Upper lobe of left lung (tissue), 6 donors: ENCODE measurements at regions not wholly inside any gene's neighbourhood (a gene's known extent, or its start where the extent isn't known, plus 50 kb on each side); places are given as distances from the start of the nearest gene placed in this dataset.
A peak's percentile ranks its signal among the peaks of the same experiment; 100 is the strongest.

Experiments
- ATAC-seq, 2 donors: fragments of 200-7000 bp; cut with Tn5 transposase; one replicate each; pipeline ENCODE4 v1.9.1; 2022; ENCODE audit warnings: mild to moderate bottlenecking in 2 of 2, moderate library complexity in 2 of 2; ENCODE audit not compliant: low FRiP score in 2 of 2
- DNase-seq, 2 donors: peaks; one replicate each; pipeline ENCODE4 v3.0.0-alpha.2; 2019 to 2020
- H3K27ac ChIP-seq, 4 donors: fragments of 200-600 bp; sonication (generic); one replicate each; pipeline ENCODE4 v1.5.1; 2016 to 2019
- H3K27me3 ChIP-seq, 4 donors: fragments of 200-600 bp; sonication (generic); one replicate each; pipeline ENCODE4 v1.5.1; 2017 to 2019
- H3K36me3 ChIP-seq, 4 donors: fragments of 200-600 bp; sonication (generic); one replicate each; pipeline ENCODE4 v1.5.1; 2016 to 2019
- H3K4me1 ChIP-seq, 4 donors: fragments of 200-600 bp; sonication (generic); one replicate each; pipeline ENCODE4 v1.5.1; 2018 to 2019
- H3K4me3 ChIP-seq, 4 donors: fragments of 200-600 bp; sonication (generic); one replicate each; pipeline ENCODE4 v1.5.1; 2017 to 2019; ENCODE audit warnings: mild to moderate bottlenecking in 2 of 4, moderate library complexity in 1 of 4
- H3K9me3 ChIP-seq, 4 donors: fragments of 200-600 bp; sonication (generic); one replicate each; pipeline ENCODE4 v1.5.1; 2018 to 2019
- EP300 ChIP-seq, 4 donors: sonication (generic); formaldehyde crosslinking; IDR thresholded peaks; one replicate each; pipeline ENCODE4 v1.5.1; 2017; ENCODE audit warnings: antibody characterized with exemption in 4 of 4, control low read depth in 2 of 4
- POLR2A ChIP-seq, 4 donors: fragments of 450-650 bp; IDR thresholded peaks; one replicate each; pipeline ENCODE4 v1.5.1; 2016 to 2017; ENCODE audit warnings: antibody characterized with exemption in 4 of 4, mild to moderate bottlenecking in 2 of 4
- POLR2AphosphoS5 ChIP-seq, 2 donors: sonication (generic); formaldehyde crosslinking; IDR thresholded peaks; one replicate each; pipeline ENCODE4 v1.5.1; 2017; ENCODE audit warnings: antibody characterized with exemption in 2 of 2
- WGBS, 2 donors: methylation state at CpG; one replicate each; pipeline ENCODE4 v1.1.5; 2017 to 2018; 5-methylcytosine and 5-hydroxymethylcytosine counted together
- TF ChIP-seq, protein P1 (sequence below), 6 experiments: fragments of 450-650 bp in 4 of 6; fragments of 200-600 bp in 2 of 6; sonication (generic) in 2 of 6; IDR thresholded peaks; one replicate each; pipeline ENCODE4 v1.5.1; 2016 to 2019; ENCODE audit warnings: antibody characterized with exemption in 6 of 6
- donor health status: DM: no; HTN: no; CAD: no; lungs with moderate emphysema.
- donor health status: DM: no; HTN: yes; CAD: no; lungs with severe emphysema.

DNA sequence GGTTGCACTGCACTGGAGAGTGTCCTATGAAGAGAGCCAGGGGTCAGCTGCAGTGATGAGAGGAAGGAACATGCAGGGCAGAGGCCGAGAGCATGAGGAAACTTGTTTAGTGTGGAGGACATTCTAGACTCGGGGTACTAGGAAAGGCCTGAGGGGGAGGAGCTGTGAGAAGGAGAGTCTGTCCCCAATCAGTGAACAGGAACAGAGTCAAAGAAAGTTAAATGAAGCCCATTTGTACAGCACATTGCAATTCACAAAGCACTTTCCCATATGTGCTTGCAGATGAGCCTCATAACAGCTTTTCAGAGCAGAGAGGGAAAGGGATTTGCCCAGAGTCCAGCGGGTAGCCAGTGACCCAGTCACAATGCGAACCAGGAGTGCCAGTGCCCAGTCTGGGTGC, 83.4 kb downstream of the NAV1 start:
- Histone ChIP-seq H3K27ac (no peak overlapping the region), H3K27me3 (no peaks in the 10 kb centered on the region), H3K4me3 (no peak overlapping the region), H3K9me3 (no peaks in the 10 kb centered on the region), H3K36me3 (peaks cover 0 to 14% (median 3%) of the 10 kb centered on the region in 4 donors), H3K4me1 (peaks cover 0 to 12% (median 1%) of the 10 kb centered on the region in 4 donors)
- TF ChIP-seq EP300 (IDR thresholded peaks at IDR 0.05) (no peak), POLR2A (IDR thresholded peaks at IDR 0.05) (no peak), POLR2AphosphoS5 (IDR thresholded peaks at IDR 0.05) (no peak)
- TF ChIP-seq, protein P1, sequence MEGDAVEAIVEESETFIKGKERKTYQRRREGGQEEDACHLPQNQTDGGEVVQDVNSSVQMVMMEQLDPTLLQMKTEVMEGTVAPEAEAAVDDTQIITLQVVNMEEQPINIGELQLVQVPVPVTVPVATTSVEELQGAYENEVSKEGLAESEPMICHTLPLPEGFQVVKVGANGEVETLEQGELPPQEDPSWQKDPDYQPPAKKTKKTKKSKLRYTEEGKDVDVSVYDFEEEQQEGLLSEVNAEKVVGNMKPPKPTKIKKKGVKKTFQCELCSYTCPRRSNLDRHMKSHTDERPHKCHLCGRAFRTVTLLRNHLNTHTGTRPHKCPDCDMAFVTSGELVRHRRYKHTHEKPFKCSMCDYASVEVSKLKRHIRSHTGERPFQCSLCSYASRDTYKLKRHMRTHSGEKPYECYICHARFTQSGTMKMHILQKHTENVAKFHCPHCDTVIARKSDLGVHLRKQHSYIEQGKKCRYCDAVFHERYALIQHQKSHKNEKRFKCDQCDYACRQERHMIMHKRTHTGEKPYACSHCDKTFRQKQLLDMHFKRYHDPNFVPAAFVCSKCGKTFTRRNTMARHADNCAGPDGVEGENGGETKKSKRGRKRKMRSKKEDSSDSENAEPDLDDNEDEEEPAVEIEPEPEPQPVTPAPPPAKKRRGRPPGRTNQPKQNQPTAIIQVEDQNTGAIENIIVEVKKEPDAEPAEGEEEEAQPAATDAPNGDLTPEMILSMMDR (IDR thresholded peaks at IDR 0.05): no peak
- ATAC-seq (no peak), DNase-seq (no peak)
- 72 to 86% methylated on average over 4 of the region's 4 CpGs for WGBS, 2 donors

DNA sequence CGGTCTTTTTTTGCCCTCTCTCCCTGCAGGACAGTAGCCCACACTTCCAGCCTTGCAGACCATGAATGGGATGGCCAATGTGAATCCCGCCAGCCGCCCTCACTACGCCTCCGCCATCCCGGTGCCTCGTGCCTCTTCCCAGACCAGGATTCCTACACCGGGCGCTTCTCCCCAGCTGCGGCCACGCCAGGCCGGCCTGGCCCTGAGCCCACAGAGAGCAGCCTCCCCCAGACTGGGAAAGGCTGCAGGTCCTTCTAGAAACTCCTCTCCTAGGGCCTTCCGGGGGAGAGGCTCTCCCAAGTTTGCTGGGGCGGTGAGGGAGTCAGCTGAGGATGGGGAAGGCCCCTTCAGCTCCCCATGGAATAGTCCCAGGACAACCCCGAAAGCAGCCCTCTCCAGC, 83.9 kb downstream of the NAV1 start:
- Histone ChIP-seq H3K27me3 (no peaks in the 10 kb centered on the region), H3K4me3 (no peak overlapping the region), H3K4me1 (peaks cover 0 to 14% (median 1%) of the 10 kb centered on the region in 4 donors), H3K36me3 (peaks cover 0 to 14% (median 3%) of the 10 kb centered on the region in 4 donors), H3K9me3 (no peaks in the 10 kb centered on the region), H3K27ac (no peak overlapping the region)
- WGBS, 2 donors: 90 to 93% methylated on average over 15 of the region's 15 CpGs
- DNase-seq (peak in 1 of 2 donors; percentile 69), ATAC-seq (peak in 1 of 2 donors; percentile 38)
- no peak for TF ChIP-seq POLR2A (IDR thresholded peaks at IDR 0.05)
- TF ChIP-seq, protein P1 (IDR thresholded peaks at IDR 0.05): no peak
- TF ChIP-seq POLR2AphosphoS5 (IDR thresholded peaks at IDR 0.05): no peak
- TF ChIP-seq EP300 (IDR thresholded peaks at IDR 0.05): no peak

DNA sequence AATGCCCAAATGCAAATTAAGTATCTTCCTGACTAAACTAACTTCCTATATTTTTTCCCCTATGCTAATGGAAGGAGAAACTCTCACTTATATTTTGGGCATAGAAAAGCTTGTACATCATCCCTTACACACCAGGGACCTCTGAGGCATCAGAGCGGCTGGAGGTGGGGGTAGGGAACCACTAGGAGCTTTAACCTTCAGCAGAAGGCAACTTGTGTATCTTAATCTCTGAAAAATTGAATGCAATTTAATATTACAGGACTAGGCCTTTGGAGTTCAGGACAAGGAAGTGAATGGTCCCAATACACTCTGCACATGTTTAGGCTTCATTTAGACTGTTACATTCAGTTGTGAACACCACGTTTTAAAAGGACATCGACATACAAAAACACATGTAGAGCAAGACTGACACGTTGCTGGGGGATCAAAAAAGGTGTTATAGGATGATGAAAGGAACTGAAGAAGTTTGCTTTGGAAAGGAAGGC, 85.9 kb downstream of the NAV1 start:
- TF ChIP-seq POLR2A (IDR thresholded peaks at IDR 0.05): no peak
- TF ChIP-seq POLR2AphosphoS5 (IDR thresholded peaks at IDR 0.05): no peak
- TF ChIP-seq, protein P1 (IDR thresholded peaks at IDR 0.05): no peak
- no peak for TF ChIP-seq EP300 (IDR thresholded peaks at IDR 0.05)
- no peak for ATAC-seq
- no peaks in the 10 kb centered on the region for H3K27me3 ChIP-seq
- no peak overlapping the region for H3K4me3 ChIP-seq
- no peaks in the 10 kb centered on the region for H3K9me3 ChIP-seq
- H3K27ac ChIP-seq: no peak overlapping the region
- WGBS, 2 donors: 64 to 79% methylated on average over 4 of the region's 4 CpGs
- no peak for DNase-seq
- H3K36me3 ChIP-seq: peaks cover 0 to 14% (median 3%) of the 10 kb centered on the region in 4 donors
- peaks cover 3 to 26% (median 11%) of the 10 kb centered on the region in 4 donors for H3K4me1 ChIP-seq

DNA sequence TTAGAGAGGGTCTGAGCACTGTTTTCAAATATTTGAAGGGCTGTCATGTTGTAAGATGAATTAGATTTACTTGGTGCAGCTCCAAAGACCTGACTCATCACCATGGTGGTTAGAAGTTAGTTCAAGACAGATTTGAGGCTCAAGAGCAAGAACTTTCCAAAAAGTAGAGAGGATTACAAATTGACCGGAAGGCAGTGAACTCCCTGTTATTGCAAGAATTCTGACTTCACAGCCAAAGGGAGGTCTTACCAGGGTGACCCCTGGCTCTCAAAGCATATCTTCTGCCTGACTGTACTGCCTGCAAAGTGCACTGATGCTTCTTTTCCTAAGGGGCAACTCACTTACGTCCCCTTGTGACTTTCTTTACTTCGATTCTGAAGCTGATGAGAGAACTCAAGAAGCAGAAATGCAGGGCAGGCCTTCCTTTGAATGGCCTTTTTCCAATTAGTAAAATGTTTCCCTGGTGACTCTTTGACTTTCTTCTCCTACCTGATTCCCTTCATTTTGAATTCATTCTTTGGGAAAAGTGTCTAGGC, 86.4 kb downstream of the NAV1 start:
- no peak for TF ChIP-seq POLR2A (IDR thresholded peaks at IDR 0.05)
- TF ChIP-seq POLR2AphosphoS5 (IDR thresholded peaks at IDR 0.05): peak in 1 of 2 donors; percentile 62
- TF ChIP-seq, protein P1 (IDR thresholded peaks at IDR 0.05): no peak
- no peak for TF ChIP-seq EP300 (IDR thresholded peaks at IDR 0.05)
- H3K9me3 ChIP-seq: no peaks in the 10 kb centered on the region
- H3K4me3 ChIP-seq: no peak overlapping the region
- peaks cover 0 to 14% (median 3%) of the 10 kb centered on the region in 4 donors for H3K36me3 ChIP-seq
- WGBS, 2 donors: 78 to 86% methylated on average over 3 of the region's 3 CpGs
- H3K27me3 ChIP-seq: no peaks in the 10 kb centered on the region
- DNase-seq (no peak), ATAC-seq (peak in 1 of 2 donors; percentile 78)
- H3K4me1 ChIP-seq: peaks cover 3 to 26% (median 13%) of the 10 kb centered on the region in 4 donors
- no peak overlapping the region for H3K27ac ChIP-seq

DNA sequence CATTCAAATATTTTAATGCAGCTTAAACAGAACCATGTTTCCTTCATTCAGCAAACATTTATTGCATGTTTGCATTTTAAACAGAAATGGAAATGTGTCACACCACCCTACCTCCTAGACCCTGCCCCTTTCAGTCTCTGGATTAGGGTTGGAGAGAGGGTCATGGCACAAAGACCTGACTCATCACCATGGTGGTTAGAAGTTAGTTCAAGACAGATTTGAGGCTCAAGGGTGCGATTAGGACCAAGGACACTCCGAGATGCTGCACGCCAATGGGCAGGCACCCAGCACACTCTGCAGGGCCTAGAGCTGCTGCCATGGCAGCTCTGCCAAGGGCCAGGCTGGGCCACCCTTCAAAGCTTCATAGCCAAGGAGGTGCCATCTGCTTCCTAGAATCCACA, 86.9 kb downstream of the NAV1 start:
- no peak for DNase-seq
- H3K27me3 ChIP-seq: no peaks in the 10 kb centered on the region
- TF ChIP-seq EP300 (IDR thresholded peaks at IDR 0.05): no peak
- no peak for TF ChIP-seq POLR2A (IDR thresholded peaks at IDR 0.05)
- TF ChIP-seq POLR2AphosphoS5 (IDR thresholded peaks at IDR 0.05): no peak
- TF ChIP-seq, protein P1 (IDR thresholded peaks at IDR 0.05): no peak
- H3K27ac ChIP-seq: no peak overlapping the region
- H3K4me3 ChIP-seq: no peak overlapping the region
- no peak for ATAC-seq
- WGBS, 2 donors: 89 to 93% methylated on average over 3 of the region's 3 CpGs
- no peaks in the 10 kb centered on the region for H3K9me3 ChIP-seq
- H3K36me3 ChIP-seq: peaks cover 0 to 14% (median 3%) of the 10 kb centered on the region in 4 donors
- H3K4me1 ChIP-seq: peaks cover 3 to 26% (median 16%) of the 10 kb centered on the region in 4 donors
